Caco-2 (cell line): ENCODE measurements at regions not wholly inside any gene's neighbourhood (a gene's known extent, or its start where the extent isn't known, plus 50 kb on each side); places are given as distances from the start of the nearest gene placed in this dataset.

Experiments
- BruUV-seq: library from RNA; stranded (reverse); fragments of 400-500 nt; replicated peaks from 2 replicates; lab custom pipeline; 2021; lab: Mats Ljungman, UMichigan
- CTCF ChIA-PET: fragments of 300-600 bp; sonication (Branson Sonifier 250); formaldehyde crosslinking; loops from one replicate; lab custom pipeline; 2022; ENCODE audit warnings: antibody characterized with exemption; lab: Charles Lee
- POLR2A ChIA-PET: fragments of 300-600 bp; sonication (Branson Sonifier 250); formaldehyde crosslinking; loops from one replicate; lab custom pipeline; 2022; ENCODE audit warnings: antibody characterized with exemption; lab: Charles Lee
- DNase-seq, 2 experiments: peaks; one replicate each; pipeline versions ENCODE4 v3.0.0 to v3.0.0-alpha.2; 2020 to 2022
- H3K27me3 ChIP-seq: replicated peaks from 2 replicates; pipeline ENCODE4 v1.6.0; 2011; ENCODE audit warnings: low read length; ENCODE audit not compliant: control insufficient read depth, insufficient read depth
- H3K36me3 ChIP-seq: 2 replicates; pipeline ENCODE4 v1.5.1; 2011; ENCODE audit warnings: low read length; ENCODE audit not compliant: control insufficient read depth, insufficient read depth
- H3K4me1 ChIP-seq: fragments of 250-450 bp; sonication (Bioruptor Pico); 2 replicates; pipeline ENCODE4 v1.5.1; 2020; ENCODE audit warnings: mild to moderate bottlenecking
- H3K4me3 ChIP-seq: 2 replicates; pipeline ENCODE4 v1.5.1; 2011; ENCODE audit warnings: low read depth, mild to moderate bottlenecking, control low read depth, low read length
- H3K9me3 ChIP-seq: fragments of 250-450 bp; sonication (Bioruptor Pico); 2 replicates; pipeline ENCODE4 v1.5.1; 2020; ENCODE audit warnings: mild to moderate bottlenecking, moderate library complexity
- H3K27ac Mint-ChIP-seq: one replicate; pipeline ENCODE4 v1.8.0; 2022; ENCODE audit warnings: mixed read lengths; ENCODE audit not compliant: unreplicated experiment
- H3K27me3 Mint-ChIP-seq: one replicate; pipeline ENCODE4 v1.8.0; 2022; ENCODE audit warnings: mixed read lengths; ENCODE audit not compliant: insufficient read depth, unreplicated experiment
- H3K36me3 Mint-ChIP-seq: one replicate; pipeline ENCODE4 v1.8.0; 2022; ENCODE audit warnings: mild to moderate bottlenecking, mixed read lengths; ENCODE audit not compliant: insufficient read depth, unreplicated experiment
- H3K4me1 Mint-ChIP-seq: one replicate; pipeline ENCODE4 v1.8.0; 2022; ENCODE audit warnings: low read depth, mixed read lengths; ENCODE audit not compliant: unreplicated experiment
- H3K4me3 Mint-ChIP-seq: one replicate; pipeline ENCODE4 v1.8.0; 2022; ENCODE audit warnings: mild to moderate bottlenecking, moderate library complexity, mixed read lengths; ENCODE audit not compliant: unreplicated experiment
- H3K9me3 Mint-ChIP-seq: one replicate; pipeline ENCODE4 v1.8.0; 2022; ENCODE audit warnings: mixed read lengths; ENCODE audit not compliant: unreplicated experiment
- CTCF ChIP-seq, 2 experiments: fragments of 200-600 bp in 1 of 2; IDR thresholded peaks; 1 replicate in 1 of 2; 2 replicates in 1 of 2; pipeline versions ENCODE4 v1.5.1 to v1.8.0; 2011 to 2022; ENCODE audit warnings: antibody characterized with exemption in 1 of 2, control low read depth in 1 of 2, inconsistent platforms in 1 of 2, low read depth in 1 of 2, low read length in 1 of 2, mild to moderate bottlenecking in 1 of 2, moderate library complexity in 1 of 2; ENCODE audit not compliant: insufficient read depth in 1 of 2, severe bottlenecking in 1 of 2, unreplicated experiment in 1 of 2
- intact Hi-C: fragments of 100-400 bp; cut with micrococcal nuclease; formaldehyde crosslinking; loops from one replicate; pipeline ENCODE4 v1.10.0; 2022; ENCODE audit not compliant: unreplicated experiment

DNA sequence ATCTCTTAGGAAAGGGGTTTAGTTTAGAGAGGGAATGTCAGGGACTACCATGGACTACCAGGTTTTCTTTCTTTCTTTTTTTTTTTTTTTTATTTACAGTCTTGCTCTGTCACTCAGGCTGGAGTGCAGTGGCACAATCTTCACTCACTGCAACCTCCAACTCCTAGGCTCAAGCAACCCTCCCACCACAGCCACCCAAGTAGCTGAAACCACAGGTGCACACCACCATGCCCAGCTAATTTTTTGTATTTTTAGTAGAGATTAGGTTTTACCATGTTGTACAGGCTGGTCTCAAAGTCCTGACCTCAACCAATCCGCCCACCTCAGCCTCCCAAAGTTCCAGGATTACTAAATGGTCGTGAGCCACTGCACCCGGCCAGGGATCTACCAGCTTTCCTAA is 572.7 kb downstream of the CAAP1 start:
- Mint-ChIP-seq H3K9me3 (no peaks in the 10 kb centered on the region), H3K36me3 (no peaks in the 10 kb centered on the region), H3K4me1 (no peaks in the 10 kb centered on the region), H3K27me3 (no peaks in the 10 kb centered on the region), H3K27ac (no peak overlapping the region), H3K4me3 (no peak overlapping the region)
- ChIA-PET CTCF (no interaction called here), POLR2A (no interaction called here)
- TF ChIP-seq CTCF (IDR thresholded peaks at IDR 0.05; ENCODE audit: insufficient read depth in 1 of 2, low read depth in 1 of 2, low read length in 1 of 2, severe bottlenecking in 1 of 2, unreplicated experiment in 1 of 2), result no peak
- intact Hi-C loops, result no loop called here
- Histone ChIP-seq H3K4me1 (no peaks in the 10 kb centered on the region), H3K36me3 (no peaks in the 10 kb centered on the region), H3K4me3 (no peak overlapping the region), H3K9me3 (no peaks in the 10 kb centered on the region), H3K27me3 (no peaks in the 10 kb centered on the region)
- no TSS peak for BruUV-seq
- no peak for DNase-seq

DNA sequence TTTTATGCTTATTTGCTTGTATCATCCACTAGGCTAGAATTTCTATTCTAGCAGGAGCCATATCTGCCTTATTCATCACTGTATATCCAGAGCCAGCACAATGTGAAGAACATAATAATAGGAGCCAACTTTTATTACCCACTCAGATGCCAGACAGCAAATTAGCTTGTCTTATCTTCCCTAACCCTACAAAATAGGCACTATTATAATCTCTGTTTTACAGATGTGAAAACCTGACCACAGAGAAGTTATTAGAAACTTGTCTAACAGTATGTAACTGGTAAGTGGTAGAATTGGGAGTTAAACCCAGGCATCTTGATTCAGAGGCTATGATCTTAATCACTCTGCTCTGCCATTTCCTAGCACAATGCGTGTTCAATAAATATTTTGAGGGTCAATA is 579.5 kb downstream of the CAAP1 start:
- H3K4me3 Mint-ChIP-seq, result no peak overlapping the region
- TF ChIP-seq CTCF (IDR thresholded peaks at IDR 0.05; ENCODE audit: insufficient read depth in 1 of 2, low read depth in 1 of 2, low read length in 1 of 2, severe bottlenecking in 1 of 2, unreplicated experiment in 1 of 2), result no peak
- ChIA-PET POLR2A (no interaction called here), CTCF (no interaction called here)
- BruUV-seq, result no TSS peak
- Histone ChIP-seq H3K27me3 (no peaks in the 10 kb centered on the region), H3K9me3 (no peaks in the 10 kb centered on the region), H3K4me1 (no peaks in the 10 kb centered on the region), H3K4me3 (no peak overlapping the region), H3K36me3 (no peaks in the 10 kb centered on the region)
- no peaks in the 10 kb centered on the region for H3K36me3 Mint-ChIP-seq
- no peaks in the 10 kb centered on the region for H3K9me3 Mint-ChIP-seq
- no peak for DNase-seq
- no peaks in the 10 kb centered on the region for H3K4me1 Mint-ChIP-seq
- H3K27me3 Mint-ChIP-seq, result no peaks in the 10 kb centered on the region
- intact Hi-C loops, result no loop called here
- no peak overlapping the region for H3K27ac Mint-ChIP-seq

- no TSS peak for BruUV-seq
- Mint-ChIP-seq H3K27ac (no peak overlapping the region), H3K9me3 (no peaks in the 10 kb centered on the region), H3K4me3 (no peak overlapping the region), H3K27me3 (no peaks in the 10 kb centered on the region), H3K4me1 (no peaks in the 10 kb centered on the region), H3K36me3 (no peaks in the 10 kb centered on the region)
- CTCF ChIA-PET, result no interaction called here
- no peak for TF ChIP-seq CTCF (IDR thresholded peaks at IDR 0.05; ENCODE audit: insufficient read depth in 1 of 2, low read depth in 1 of 2, low read length in 1 of 2, severe bottlenecking in 1 of 2, unreplicated experiment in 1 of 2)
- Histone ChIP-seq H3K27me3 (no peaks in the 10 kb centered on the region), H3K9me3 (no peaks in the 10 kb centered on the region), H3K36me3 (no peaks in the 10 kb centered on the region), H3K4me1 (no peaks in the 10 kb centered on the region), H3K4me3 (no peak overlapping the region)
- DNase-seq, result no peak
- intact Hi-C loops, result no loop called here
- POLR2A ChIA-PET, result no interaction called here
These were observed 581.1 kb downstream of the CAAP1 start for GRCh38 chr9:26311463-26311995.
